ENCODE measurements at regions not wholly inside any gene's neighbourhood (a gene's known extent, or its start where the extent isn't known, plus 50 kb on each side); places are given as distances from the start of the nearest gene placed in this dataset.

GRCh38 chr18:56458770-56459712 lies 179.4 kb downstream of the TXNL1 start:
- Histone ChIP-seq H3K9me3 (replicated peaks; ENCODE audit: insufficient read depth, low read length) (no peaks in the 10 kb centered on the region), H3K9ac (ENCODE audit: low read length) (no peak overlapping the region), H3K4me2 (ENCODE audit: low read depth, low read length) (no peak overlapping the region), H3F3A (ENCODE audit: insufficient read depth, low read length) (no peaks in the 10 kb centered on the region), H3K79me2 (ENCODE audit: low read length) (no peaks in the 10 kb centered on the region), H3K9me2 (replicated peaks; ENCODE audit: insufficient read depth, low read length) (no peaks in the 10 kb centered on the region), H3K4me1 (ENCODE audit: low read length) (no peaks in the 10 kb centered on the region), H3K4me3 (ENCODE audit: low read length) (no peak overlapping the region), H2AFZ (ENCODE audit: low read length) (no peak overlapping the region), H3K27me3 (replicated peaks; ENCODE audit: insufficient read depth, low read length) (no peaks in the 10 kb centered on the region), H4K20me1 (ENCODE audit: insufficient read depth, low read length) (no peaks in the 10 kb centered on the region), H3K36me3 (replicated peaks; ENCODE audit: insufficient read depth, low read length) (no peaks in the 10 kb centered on the region), H3K27ac (ENCODE audit: low read length) (no peak overlapping the region)
- TF ChIP-seq, protein P1, sequence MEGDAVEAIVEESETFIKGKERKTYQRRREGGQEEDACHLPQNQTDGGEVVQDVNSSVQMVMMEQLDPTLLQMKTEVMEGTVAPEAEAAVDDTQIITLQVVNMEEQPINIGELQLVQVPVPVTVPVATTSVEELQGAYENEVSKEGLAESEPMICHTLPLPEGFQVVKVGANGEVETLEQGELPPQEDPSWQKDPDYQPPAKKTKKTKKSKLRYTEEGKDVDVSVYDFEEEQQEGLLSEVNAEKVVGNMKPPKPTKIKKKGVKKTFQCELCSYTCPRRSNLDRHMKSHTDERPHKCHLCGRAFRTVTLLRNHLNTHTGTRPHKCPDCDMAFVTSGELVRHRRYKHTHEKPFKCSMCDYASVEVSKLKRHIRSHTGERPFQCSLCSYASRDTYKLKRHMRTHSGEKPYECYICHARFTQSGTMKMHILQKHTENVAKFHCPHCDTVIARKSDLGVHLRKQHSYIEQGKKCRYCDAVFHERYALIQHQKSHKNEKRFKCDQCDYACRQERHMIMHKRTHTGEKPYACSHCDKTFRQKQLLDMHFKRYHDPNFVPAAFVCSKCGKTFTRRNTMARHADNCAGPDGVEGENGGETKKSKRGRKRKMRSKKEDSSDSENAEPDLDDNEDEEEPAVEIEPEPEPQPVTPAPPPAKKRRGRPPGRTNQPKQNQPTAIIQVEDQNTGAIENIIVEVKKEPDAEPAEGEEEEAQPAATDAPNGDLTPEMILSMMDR (IDR thresholded peaks at IDR 0.05; ENCODE audit: low read length) = no peak
- no peak for DNase-seq

GRCh38 chr18:56455874-56456273 lies 182.5 kb downstream of the TXNL1 start:
- Histone ChIP-seq H3F3A (ENCODE audit: insufficient read depth, low read length) (no peaks in the 10 kb centered on the region), H3K9me2 (replicated peaks; ENCODE audit: insufficient read depth, low read length) (no peaks in the 10 kb centered on the region), H3K9ac (ENCODE audit: low read length) (no peak overlapping the region), H3K4me1 (ENCODE audit: low read length) (no peaks in the 10 kb centered on the region), H3K4me3 (ENCODE audit: low read length) (no peak overlapping the region), H3K9me3 (replicated peaks; ENCODE audit: insufficient read depth, low read length) (no peaks in the 10 kb centered on the region), H3K4me2 (ENCODE audit: low read depth, low read length) (no peak overlapping the region), H4K20me1 (ENCODE audit: insufficient read depth, low read length) (no peaks in the 10 kb centered on the region), H3K36me3 (replicated peaks; ENCODE audit: insufficient read depth, low read length) (no peaks in the 10 kb centered on the region), H3K27ac (ENCODE audit: low read length) (no peak overlapping the region), H3K27me3 (replicated peaks; ENCODE audit: insufficient read depth, low read length) (no peaks in the 10 kb centered on the region), H2AFZ (ENCODE audit: low read length) (no peak overlapping the region), H3K79me2 (ENCODE audit: low read length) (no peaks in the 10 kb centered on the region)
- DNase-seq = no peak
- no peak for TF ChIP-seq EZH2 (optimal IDR thresholded peaks at IDR 0.05; ENCODE audit: low read depth, low read length)
- TF ChIP-seq, protein P1 (IDR thresholded peaks at IDR 0.05; ENCODE audit: low read length) = no peak
- no peak for TF ChIP-seq EZH2phosphoT487 (IDR thresholded peaks at IDR 0.05; ENCODE audit: low read length)

DNA sequence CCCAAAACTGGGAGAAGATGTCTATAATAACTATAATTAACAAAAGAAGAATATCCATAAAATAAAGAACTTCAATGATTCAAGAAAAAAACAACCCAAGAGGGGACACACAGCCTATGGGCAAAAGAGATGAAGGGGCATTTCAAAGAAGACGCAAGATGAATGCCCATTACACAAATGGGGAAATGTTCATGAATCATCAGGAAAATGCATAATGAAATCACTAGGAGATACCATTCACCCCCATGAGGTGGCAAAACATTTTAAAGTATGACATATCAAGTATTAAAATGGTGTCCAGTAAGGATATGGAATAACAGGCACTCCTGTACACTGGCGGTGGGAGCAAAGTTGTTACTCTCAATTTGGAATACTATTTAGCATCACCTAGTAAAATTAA lies 183.3 kb downstream of the TXNL1 start:
- Histone ChIP-seq H3K27ac (ENCODE audit: low read length) (no peak overlapping the region), H3K36me3 (replicated peaks; ENCODE audit: insufficient read depth, low read length) (no peaks in the 10 kb centered on the region), H3K4me2 (ENCODE audit: low read depth, low read length) (no peak overlapping the region), H3K4me1 (ENCODE audit: low read length) (no peaks in the 10 kb centered on the region), H2AFZ (ENCODE audit: low read length) (no peak overlapping the region), H3K9me2 (replicated peaks; ENCODE audit: insufficient read depth, low read length) (no peaks in the 10 kb centered on the region), H3K27me3 (replicated peaks; ENCODE audit: insufficient read depth, low read length) (no peaks in the 10 kb centered on the region), H3K9me3 (replicated peaks; ENCODE audit: insufficient read depth, low read length) (no peaks in the 10 kb centered on the region), H3K4me3 (ENCODE audit: low read length) (no peak overlapping the region), H4K20me1 (ENCODE audit: insufficient read depth, low read length) (no peaks in the 10 kb centered on the region), H3K9ac (ENCODE audit: low read length) (no peak overlapping the region), H3F3A (ENCODE audit: insufficient read depth, low read length) (no peaks in the 10 kb centered on the region), H3K79me2 (ENCODE audit: low read length) (no peaks in the 10 kb centered on the region)
- no peak for DNase-seq
- TF ChIP-seq EZH2phosphoT487 (IDR thresholded peaks at IDR 0.05; ENCODE audit: low read length) (no peak), EZH2 (optimal IDR thresholded peaks at IDR 0.05; ENCODE audit: low read depth, low read length) (no peak)
- TF ChIP-seq, protein P1 (IDR thresholded peaks at IDR 0.05; ENCODE audit: low read length) = no peak

Data from MM.1S (cell line).